ENCODE measurements at regions not wholly inside any gene's neighbourhood (a gene's known extent, or its start where the extent isn't known, plus 50 kb on each side); places are given as distances from the start of the nearest gene placed in this dataset.

DNA sequence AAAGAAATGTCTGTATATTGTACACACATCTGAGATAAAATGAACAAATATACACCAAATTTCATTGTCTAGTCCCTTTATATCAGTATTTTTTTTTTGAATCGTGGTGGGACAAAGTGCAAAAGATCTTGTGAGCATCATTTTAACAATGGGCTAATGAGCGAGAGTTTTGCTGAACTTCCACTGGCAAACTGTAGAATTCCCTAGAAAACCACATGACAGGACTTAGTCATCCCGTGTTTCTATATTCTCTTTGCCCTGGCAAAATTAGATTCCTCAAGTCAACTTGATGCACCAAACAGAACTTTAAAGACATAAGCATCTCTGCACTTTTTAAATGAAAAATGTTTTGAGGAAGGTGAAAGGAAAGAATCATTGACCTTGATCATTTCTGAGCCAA lies 488.2 kb upstream of the PTBP2 start:
- no peaks in the 10 kb centered on the region for H3K36me3 Mint-ChIP-seq
- no peak for ATAC-seq
- Histone ChIP-seq H3K36me3 (ENCODE audit: control insufficient read depth, insufficient read depth, low read length) (no peaks in the 10 kb centered on the region), H3K4me1 (ENCODE audit: control insufficient read depth, insufficient read depth, low read length) (no peaks in the 10 kb centered on the region), H3K27me3 (ENCODE audit: control insufficient read depth, insufficient read depth, low read length) (no peaks in the 10 kb centered on the region), H3K9me3 (ENCODE audit: control insufficient read depth, insufficient read depth, low read length) (no peaks in the 10 kb centered on the region), H3K4me3 (ENCODE audit: low read length) (no peak overlapping the region), H3K27ac (ENCODE audit: low read length) (no peak overlapping the region)
- intact Hi-C loops (cut with micrococcal nuclease): no loop called here
- WGBS (ENCODE audit: insufficient coverage): 82% methylated on average over 3 of the region's 3 CpGs
- H3K27me3 Mint-ChIP-seq (ENCODE audit: low read depth in 2 of 2): no peaks in the 10 kb centered on the region
- no peak for DNase-seq
- H3K27ac Mint-ChIP-seq: no peak overlapping the region
- no peaks in the 10 kb centered on the region for H3K4me1 Mint-ChIP-seq
- TF ChIP-seq, protein P1, sequence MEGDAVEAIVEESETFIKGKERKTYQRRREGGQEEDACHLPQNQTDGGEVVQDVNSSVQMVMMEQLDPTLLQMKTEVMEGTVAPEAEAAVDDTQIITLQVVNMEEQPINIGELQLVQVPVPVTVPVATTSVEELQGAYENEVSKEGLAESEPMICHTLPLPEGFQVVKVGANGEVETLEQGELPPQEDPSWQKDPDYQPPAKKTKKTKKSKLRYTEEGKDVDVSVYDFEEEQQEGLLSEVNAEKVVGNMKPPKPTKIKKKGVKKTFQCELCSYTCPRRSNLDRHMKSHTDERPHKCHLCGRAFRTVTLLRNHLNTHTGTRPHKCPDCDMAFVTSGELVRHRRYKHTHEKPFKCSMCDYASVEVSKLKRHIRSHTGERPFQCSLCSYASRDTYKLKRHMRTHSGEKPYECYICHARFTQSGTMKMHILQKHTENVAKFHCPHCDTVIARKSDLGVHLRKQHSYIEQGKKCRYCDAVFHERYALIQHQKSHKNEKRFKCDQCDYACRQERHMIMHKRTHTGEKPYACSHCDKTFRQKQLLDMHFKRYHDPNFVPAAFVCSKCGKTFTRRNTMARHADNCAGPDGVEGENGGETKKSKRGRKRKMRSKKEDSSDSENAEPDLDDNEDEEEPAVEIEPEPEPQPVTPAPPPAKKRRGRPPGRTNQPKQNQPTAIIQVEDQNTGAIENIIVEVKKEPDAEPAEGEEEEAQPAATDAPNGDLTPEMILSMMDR (IDR thresholded peaks at IDR 0.05): no peak
- peaks cover 3% of the 10 kb centered on the region in 2 donors for H3K9me3 Mint-ChIP-seq
- H3K4me3 Mint-ChIP-seq: no peak overlapping the region

DNA sequence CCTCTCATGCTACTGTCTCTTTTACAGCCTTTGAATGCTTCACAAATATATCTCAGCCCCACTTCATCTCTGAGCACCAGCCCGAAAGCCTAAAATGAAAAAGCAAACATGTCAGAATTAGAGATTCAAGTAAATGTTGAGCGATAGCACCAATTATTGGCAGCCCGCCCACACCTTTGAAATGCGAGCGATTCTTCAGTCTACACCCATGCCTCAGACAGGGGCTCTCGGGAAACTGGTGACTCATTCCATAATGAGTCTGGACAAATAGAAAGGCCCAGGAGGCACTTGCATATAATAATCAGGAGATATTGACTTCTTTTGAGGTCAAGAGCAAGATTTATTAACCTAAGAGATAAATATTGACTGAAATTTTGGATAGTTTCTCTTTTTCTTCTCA lies 487.3 kb upstream of the PTBP2 start:
- WGBS (ENCODE audit: insufficient coverage): 73% methylated on average over 6 of the region's 6 CpGs
- Mint-ChIP-seq H3K4me1 (no peaks in the 10 kb centered on the region), H3K9me3 (peaks cover 3% of the 10 kb centered on the region in 2 donors), H3K27ac (no peak overlapping the region), H3K4me3 (no peak overlapping the region), H3K36me3 (no peaks in the 10 kb centered on the region), H3K27me3 (ENCODE audit: low read depth in 2 of 2) (no peaks in the 10 kb centered on the region)
- DNase-seq: no peak
- TF ChIP-seq, protein P1 (IDR thresholded peaks at IDR 0.05): no peak
- H3K36me3 ChIP-seq (ENCODE audit: control insufficient read depth, insufficient read depth, low read length): no peaks in the 10 kb centered on the region
- no peak overlapping the region for H3K4me3 ChIP-seq (ENCODE audit: low read length)
- H3K27me3 ChIP-seq (ENCODE audit: control insufficient read depth, insufficient read depth, low read length): no peaks in the 10 kb centered on the region
- no peak overlapping the region for H3K27ac ChIP-seq (ENCODE audit: low read length)
- no peaks in the 10 kb centered on the region for H3K9me3 ChIP-seq (ENCODE audit: control insufficient read depth, insufficient read depth, low read length)
- intact Hi-C loops (cut with micrococcal nuclease): no loop called here
- H3K4me1 ChIP-seq (ENCODE audit: control insufficient read depth, insufficient read depth, low read length): no peaks in the 10 kb centered on the region
- no peak for ATAC-seq

DNA sequence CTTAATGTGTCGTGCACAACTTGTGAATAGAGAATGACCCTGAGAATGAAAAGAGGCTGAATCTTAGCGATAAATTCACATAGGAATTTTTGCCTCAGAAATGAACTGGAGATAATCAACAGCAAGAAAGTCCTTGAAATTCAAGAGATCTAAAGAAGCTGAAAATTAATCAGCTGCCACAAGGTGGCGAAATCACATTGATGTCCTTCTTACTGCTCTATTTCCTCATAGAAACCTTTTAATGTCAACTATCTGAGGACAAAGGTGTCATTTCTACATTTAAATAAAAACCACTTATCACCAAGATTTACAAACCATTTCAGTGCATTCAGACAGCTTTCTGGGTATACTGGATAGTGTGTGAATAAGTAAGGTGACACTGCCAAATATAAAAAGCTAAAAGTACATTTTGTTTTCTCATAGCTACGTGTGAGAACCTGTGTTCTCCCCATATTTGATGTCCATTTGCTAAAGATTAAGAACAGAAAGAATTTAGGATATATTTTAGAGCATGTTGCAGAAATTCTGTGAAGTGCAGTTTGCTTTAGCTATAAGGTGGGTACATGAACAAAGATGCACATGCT lies 485.3 kb upstream of the PTBP2 start:
- intact Hi-C loops (cut with micrococcal nuclease): no loop called here
- WGBS (ENCODE audit: insufficient coverage): 25% methylated on average over 4 of the region's 4 CpGs
- no peaks in the 10 kb centered on the region for H3K27me3 Mint-ChIP-seq (ENCODE audit: low read depth in 2 of 2)
- H3K27ac Mint-ChIP-seq: no peak overlapping the region
- H3K36me3 Mint-ChIP-seq: no peaks in the 10 kb centered on the region
- no peak overlapping the region for H3K27ac ChIP-seq (ENCODE audit: low read length)
- H3K4me1 Mint-ChIP-seq: no peaks in the 10 kb centered on the region
- no peaks in the 10 kb centered on the region for H3K4me1 ChIP-seq (ENCODE audit: control insufficient read depth, insufficient read depth, low read length)
- H3K9me3 Mint-ChIP-seq: no peaks in the 10 kb centered on the region
- H3K27me3 ChIP-seq (ENCODE audit: control insufficient read depth, insufficient read depth, low read length): no peaks in the 10 kb centered on the region
- no peaks in the 10 kb centered on the region for H3K36me3 ChIP-seq (ENCODE audit: control insufficient read depth, insufficient read depth, low read length)
- H3K4me3 ChIP-seq (ENCODE audit: low read length): no peak overlapping the region
- ATAC-seq (no peak), DNase-seq (peak in 1 of 2 donors; percentile 10)
- H3K9me3 ChIP-seq (ENCODE audit: control insufficient read depth, insufficient read depth, low read length): no peaks in the 10 kb centered on the region
- no peak overlapping the region for H3K4me3 Mint-ChIP-seq
- TF ChIP-seq, protein P1 (IDR thresholded peaks at IDR 0.05): no peak

DNA sequence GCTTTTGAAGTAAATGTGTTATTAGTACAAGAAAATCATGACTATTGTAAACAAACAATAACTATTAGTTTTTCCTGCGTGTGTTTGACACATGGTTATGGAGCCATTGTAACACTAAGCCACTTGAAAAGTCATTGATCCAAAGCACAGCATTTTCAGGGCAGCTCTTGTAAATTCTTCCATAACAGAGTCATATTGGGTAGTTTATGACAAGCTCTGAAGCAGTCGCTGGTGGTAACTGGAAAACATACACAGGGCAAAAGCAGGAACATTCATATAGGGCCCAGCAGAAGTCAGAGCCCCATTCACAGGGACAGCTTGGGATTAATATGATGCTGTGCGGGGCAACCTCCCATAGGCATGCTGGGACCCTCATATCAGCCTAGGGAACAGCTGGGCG lies 483.2 kb upstream of the PTBP2 start:
- Mint-ChIP-seq H3K27ac (no peak overlapping the region), H3K4me3 (no peak overlapping the region), H3K9me3 (no peaks in the 10 kb centered on the region), H3K4me1 (no peaks in the 10 kb centered on the region), H3K36me3 (no peaks in the 10 kb centered on the region), H3K27me3 (ENCODE audit: low read depth in 2 of 2) (no peaks in the 10 kb centered on the region)
- Histone ChIP-seq H3K36me3 (ENCODE audit: control insufficient read depth, insufficient read depth, low read length) (no peaks in the 10 kb centered on the region), H3K4me3 (ENCODE audit: low read length) (no peak overlapping the region), H3K27me3 (ENCODE audit: control insufficient read depth, insufficient read depth, low read length) (no peaks in the 10 kb centered on the region), H3K9me3 (ENCODE audit: control insufficient read depth, insufficient read depth, low read length) (no peaks in the 10 kb centered on the region), H3K27ac (ENCODE audit: low read length) (no peak overlapping the region), H3K4me1 (ENCODE audit: control insufficient read depth, insufficient read depth, low read length) (no peaks in the 10 kb centered on the region)
- intact Hi-C loops (cut with micrococcal nuclease): no loop called here
- 64% methylated on average over 4 of the region's 4 CpGs for WGBS (ENCODE audit: insufficient coverage)
- TF ChIP-seq, protein P1 (IDR thresholded peaks at IDR 0.05): no peak
- ATAC-seq (no peak), DNase-seq (no peak)
